22Rv1 (cell line): ENCODE measurements at regions not wholly inside any gene's neighbourhood (a gene's known extent, or its start where the extent isn't known, plus 50 kb on each side); places are given as distances from the start of the nearest gene placed in this dataset.

Source experiments
- CTCF ChIP-seq: fragments of 450-650 bp; IDR thresholded peaks from 2 replicates; pipeline ENCODE4 v1.5.1; 2017; ENCODE audit warnings: mild to moderate bottlenecking
- ZFX ChIP-seq: fragments of 450-650 bp; IDR thresholded peaks from 2 replicates; pipeline ENCODE4 v1.6.1; 2017; ENCODE audit warnings: antibody characterized with exemption, borderline replicate concordance

GRCh38 chr4:22607382-22607781, 85.4 kb upstream of the GBA3 start:
- peak; percentile 33 for TF ChIP-seq CTCF
- no peak for TF ChIP-seq ZFX
